GM10266 (cell line): ENCODE measurements at regions not wholly inside any gene's neighbourhood (a gene's known extent, or its start where the extent isn't known, plus 50 kb on each side); places are given as distances from the start of the nearest gene placed in this dataset.
"Not testable (repeated sequence)": the region's sequence is repeated elsewhere in the genome, so short reads cannot be mapped to it uniquely, and the experiment has no call there.

ENCODE experiments used
- DNase-seq: peaks from one replicate; pipeline ENCODE4 v3.0.0; 2012; ENCODE audit errors: extremely low spot score
- TF ChIP-seq, protein P1 (sequence below): IDR thresholded peaks from 2 replicates; pipeline ENCODE4 v1.5.1; 2012; ENCODE audit warnings: mild to moderate bottlenecking, low read depth; ENCODE audit not compliant: control insufficient read depth, insufficient read depth; ENCODE audit errors: missing control alignments

DNA sequence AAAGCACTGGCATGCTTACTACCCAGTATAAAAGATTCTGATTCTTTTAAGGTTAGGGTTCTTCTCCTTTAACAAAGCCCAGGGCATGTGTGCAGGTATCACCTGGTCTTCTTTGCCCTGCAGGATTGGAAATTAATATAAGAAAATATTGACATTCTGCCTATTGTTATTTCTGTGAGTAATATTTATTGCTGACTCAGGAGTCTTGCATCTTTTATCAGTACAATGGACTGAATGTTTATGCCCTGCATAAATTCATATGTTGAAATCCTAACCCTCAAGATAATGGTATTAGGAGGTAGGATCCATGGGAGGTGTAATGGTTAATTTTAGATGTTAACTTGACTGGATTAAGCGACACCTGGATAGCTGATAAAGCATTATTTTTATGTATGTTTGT, 189.0 kb downstream of the LRRC70 start:
- TF ChIP-seq, protein P1, sequence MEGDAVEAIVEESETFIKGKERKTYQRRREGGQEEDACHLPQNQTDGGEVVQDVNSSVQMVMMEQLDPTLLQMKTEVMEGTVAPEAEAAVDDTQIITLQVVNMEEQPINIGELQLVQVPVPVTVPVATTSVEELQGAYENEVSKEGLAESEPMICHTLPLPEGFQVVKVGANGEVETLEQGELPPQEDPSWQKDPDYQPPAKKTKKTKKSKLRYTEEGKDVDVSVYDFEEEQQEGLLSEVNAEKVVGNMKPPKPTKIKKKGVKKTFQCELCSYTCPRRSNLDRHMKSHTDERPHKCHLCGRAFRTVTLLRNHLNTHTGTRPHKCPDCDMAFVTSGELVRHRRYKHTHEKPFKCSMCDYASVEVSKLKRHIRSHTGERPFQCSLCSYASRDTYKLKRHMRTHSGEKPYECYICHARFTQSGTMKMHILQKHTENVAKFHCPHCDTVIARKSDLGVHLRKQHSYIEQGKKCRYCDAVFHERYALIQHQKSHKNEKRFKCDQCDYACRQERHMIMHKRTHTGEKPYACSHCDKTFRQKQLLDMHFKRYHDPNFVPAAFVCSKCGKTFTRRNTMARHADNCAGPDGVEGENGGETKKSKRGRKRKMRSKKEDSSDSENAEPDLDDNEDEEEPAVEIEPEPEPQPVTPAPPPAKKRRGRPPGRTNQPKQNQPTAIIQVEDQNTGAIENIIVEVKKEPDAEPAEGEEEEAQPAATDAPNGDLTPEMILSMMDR, result no peak
- DNase-seq, result no peak

DNA sequence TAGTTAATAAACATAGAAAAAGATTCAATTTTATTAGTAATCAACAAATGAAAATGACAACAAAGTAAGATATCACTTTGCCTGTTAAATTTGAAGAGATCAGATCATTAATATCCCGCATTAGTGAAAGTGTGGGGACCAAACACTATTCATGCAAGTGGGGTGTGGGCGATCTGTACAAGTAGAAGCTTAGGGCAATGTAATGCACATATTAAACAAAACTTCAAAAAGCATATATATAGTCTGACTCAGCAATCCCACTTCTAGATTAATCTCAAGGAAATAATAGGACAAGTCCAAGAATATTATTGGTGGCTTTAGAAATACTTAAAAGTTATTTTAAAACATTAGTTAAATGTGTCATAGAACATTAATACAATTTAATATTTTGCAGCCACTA, 188.5 kb downstream of the LRRC70 start:
- TF ChIP-seq, protein P1, result no peak
- DNase-seq, result no peak

DNA sequence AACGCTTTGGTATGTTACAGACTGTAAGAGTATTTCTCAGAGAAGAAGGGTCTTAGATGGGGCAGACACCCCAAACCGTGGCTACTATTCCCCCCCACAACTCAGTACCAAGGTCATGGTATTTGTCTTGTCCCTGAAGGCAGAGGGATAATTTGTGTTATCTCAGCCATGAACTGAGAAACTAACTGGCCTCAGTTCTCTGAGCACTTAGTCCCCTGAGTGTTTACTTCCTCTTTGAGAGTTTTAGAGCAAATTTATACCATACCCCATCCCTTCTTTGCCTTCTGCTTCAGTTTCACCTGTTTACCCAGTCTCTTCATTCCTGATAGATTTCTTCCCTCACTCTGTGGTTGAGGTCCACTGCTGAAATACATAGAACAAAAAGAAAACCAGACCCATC, 183.9 kb downstream of the LRRC70 start:
- no peak for DNase-seq
- TF ChIP-seq, protein P1, result no peak

DNA sequence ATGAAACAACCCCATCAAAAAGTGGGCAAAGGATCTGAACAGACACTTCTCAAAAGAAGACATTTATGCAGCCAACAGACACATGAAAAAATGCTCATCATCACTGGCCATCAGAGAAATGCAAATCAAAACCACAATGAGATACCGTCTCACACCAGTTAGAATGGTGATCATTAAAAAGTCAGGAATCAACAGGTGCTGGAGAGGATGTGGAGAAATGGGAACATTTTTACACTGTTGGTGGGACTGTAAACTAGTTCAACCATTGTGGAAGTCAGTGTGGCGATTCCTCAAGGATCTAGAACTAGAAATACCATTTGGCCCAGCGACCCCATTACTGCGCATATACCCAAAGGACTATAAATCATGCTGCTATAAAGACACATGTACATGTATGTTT, 179.1 kb downstream of the LRRC70 start:
- not testable (repeated sequence) for DNase-seq

DNA sequence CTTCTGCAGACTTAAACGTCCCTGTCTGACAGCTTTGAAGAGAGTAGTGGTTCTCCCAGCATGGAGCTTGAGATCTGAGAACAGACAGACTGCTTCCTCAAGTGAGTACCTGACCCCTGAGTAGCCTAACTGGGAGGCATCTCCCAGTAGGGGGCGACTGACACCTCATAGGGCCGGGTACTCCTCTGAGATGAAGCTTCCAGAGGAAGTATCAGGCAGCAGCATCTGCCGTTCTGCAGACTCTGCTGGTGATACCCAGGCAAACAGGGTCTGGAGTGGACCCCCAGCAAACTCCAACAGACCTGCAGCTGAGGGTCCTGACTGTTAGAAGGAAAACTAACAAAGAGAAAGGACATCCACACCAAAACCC, 174.4 kb downstream of the LRRC70 start:
- not testable (repeated sequence) for DNase-seq

DNA sequence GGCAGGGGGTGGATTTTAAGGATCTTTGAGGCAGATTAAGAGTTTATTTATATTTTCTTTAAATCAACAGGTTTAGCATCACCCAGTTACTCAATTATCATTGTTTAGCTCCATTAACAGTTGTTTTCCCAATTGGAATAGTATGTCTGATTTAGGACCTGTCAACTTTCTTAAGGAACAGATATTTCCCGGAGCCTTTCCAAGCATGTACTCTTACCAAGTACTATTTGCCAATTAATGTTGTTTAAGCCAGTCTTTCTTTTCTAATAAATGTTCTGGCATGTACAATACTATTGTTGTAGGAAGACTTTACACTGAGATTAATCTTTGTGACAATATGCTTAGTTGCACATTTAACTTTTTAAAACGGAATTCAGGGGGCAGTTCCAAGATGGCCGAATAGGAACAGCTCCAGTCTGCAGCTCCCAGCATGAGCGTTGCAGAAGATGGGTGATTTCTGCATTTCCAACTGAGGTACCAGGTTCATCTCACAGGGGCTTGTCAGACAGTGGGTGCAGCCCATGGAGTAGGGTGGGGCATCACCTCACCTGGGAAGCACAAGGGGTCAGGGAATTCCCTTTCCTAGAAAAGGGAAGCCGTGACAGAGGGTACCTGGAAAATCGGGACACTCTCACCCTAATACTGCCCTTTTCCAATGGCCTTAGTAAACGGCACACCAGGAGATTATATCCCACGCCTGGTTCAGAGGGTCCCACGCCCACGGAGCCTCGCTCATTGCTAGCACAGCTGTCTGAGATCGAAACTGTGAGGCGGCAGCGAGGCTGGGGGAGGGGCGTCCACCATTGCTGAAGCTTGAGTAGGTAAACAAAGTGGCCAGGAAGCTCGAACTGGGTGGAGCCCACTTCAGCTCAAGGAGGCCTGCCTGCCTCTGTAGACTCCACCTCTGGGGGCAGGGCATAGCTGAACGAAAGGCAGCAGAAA, 173.7 kb downstream of the LRRC70 start:
- DNase-seq, result not testable (repeated sequence)

DNA sequence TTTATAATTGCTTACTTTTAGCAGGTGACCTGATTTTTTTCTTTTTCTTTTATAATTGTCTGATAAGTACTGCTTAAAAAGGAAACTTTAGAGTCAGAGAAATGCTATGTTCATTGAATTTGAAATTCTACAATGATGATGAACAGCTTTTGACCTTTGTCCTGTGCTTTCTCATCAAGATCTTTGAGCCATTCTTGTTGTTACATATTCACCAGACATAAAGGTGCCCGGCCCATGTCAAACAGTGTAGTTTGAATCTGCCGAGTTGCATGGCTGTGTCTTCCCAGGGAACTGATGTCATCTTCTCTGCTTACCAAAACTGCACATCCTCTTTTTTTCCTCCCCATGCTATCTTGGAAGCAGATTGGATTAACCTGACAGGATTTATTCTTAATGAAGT, 163.6 kb downstream of the LRRC70 start:
- DNase-seq, result no peak
- TF ChIP-seq, protein P1, result no peak

DNA sequence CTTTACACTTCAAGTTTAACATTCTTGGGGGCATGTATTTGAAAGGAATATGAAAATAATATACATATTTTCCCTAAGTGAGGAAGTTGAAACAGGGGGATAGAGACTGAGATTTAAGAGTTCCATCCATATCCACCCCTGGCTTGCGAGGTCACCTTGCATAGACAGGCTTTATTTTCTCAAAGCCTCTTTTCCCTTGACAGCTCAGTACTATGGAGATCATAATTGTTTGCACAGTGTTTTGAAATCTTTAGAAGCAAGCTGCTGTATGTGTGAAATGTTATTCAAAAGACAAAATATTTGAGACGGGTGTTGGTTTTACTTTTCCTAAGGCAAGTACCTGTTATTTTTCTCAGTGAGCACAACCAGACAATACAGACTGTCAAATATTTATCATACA, 163.1 kb downstream of the LRRC70 start:
- DNase-seq, result no peak
- TF ChIP-seq, protein P1, result no peak

DNA sequence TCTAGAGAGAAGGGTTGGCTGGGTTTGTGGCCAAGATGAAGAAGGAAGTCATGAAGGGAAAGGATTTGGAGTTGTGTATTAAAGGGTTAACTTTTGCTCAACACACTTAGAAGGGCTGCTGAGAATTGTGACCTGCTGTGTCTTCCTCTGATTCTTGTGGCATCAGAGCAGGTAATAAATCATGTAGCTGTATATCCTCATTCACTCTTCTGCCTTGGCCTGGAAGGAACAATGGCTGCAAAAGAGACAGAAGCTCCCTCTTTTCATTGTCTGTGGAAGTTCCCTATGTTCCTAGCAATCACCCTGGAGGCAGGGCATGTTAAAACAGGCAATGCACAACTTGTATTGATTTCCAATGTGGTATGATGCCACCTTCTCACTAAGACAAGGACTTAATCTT, 159.1 kb downstream of the LRRC70 start:
- TF ChIP-seq, protein P1, result no peak
- DNase-seq, result no peak
